HepG2 (cell line): ENCODE measurements at regions not wholly inside any gene's neighbourhood (a gene's known extent, or its start where the extent isn't known, plus 50 kb on each side); places are given as distances from the start of the nearest gene placed in this dataset.

Experiments
- FIP1L1 ChIP-seq: fragments of 200-400 bp; formaldehyde crosslinking; IDR thresholded peaks from 2 replicates; pipeline ENCODE4 v1.6.1; 2018; ENCODE audit warnings: low read depth, mild to moderate bottlenecking, low read length, moderate library complexity, borderline replicate concordance; ENCODE audit not compliant: insufficient read depth
- JARID2 ChIP-seq: sonication (generic); formaldehyde crosslinking; IDR thresholded peaks from 2 replicates; pipeline ENCODE4 v1.8.1; 2023; ENCODE audit warnings: missing genetic modification reagents, inconsistent platforms; ENCODE audit not compliant: insufficient replicate concordance
- POLR2A ChIP-seq, 2 experiments: IDR thresholded peaks; 2 replicates each; pipeline ENCODE4 v1.6.1; 2011; ENCODE audit warnings: low read depth in 2 of 2, low read length in 2 of 2, mild to moderate bottlenecking in 1 of 2, moderate library complexity in 1 of 2; ENCODE audit not compliant: insufficient read depth in 1 of 2
- SIN3A ChIP-seq: IDR thresholded peaks from 2 replicates; pipeline ENCODE4 v1.6.1; 2011; ENCODE audit warnings: low read depth, mild to moderate bottlenecking, control low read depth, low read length, borderline replicate concordance
- ZNF138 ChIP-seq: sonication (generic); formaldehyde crosslinking; IDR thresholded peaks from 2 replicates; pipeline ENCODE4 v1.5.0; 2020; ENCODE audit warnings: mild to moderate bottlenecking, low read depth, missing genetic modification reagents
- ZNF335 ChIP-seq: sonication (generic); formaldehyde crosslinking; IDR thresholded peaks from 2 replicates; pipeline ENCODE4 v1.4.0; 2020; ENCODE audit warnings: missing genetic modification reagents
- TF ChIP-seq, protein P1 (sequence below): sonication (generic); formaldehyde crosslinking; IDR thresholded peaks from 2 replicates; pipeline ENCODE4 v1.4.0; 2020; ENCODE audit warnings: mild to moderate bottlenecking, missing genetic modification reagents

DNA sequence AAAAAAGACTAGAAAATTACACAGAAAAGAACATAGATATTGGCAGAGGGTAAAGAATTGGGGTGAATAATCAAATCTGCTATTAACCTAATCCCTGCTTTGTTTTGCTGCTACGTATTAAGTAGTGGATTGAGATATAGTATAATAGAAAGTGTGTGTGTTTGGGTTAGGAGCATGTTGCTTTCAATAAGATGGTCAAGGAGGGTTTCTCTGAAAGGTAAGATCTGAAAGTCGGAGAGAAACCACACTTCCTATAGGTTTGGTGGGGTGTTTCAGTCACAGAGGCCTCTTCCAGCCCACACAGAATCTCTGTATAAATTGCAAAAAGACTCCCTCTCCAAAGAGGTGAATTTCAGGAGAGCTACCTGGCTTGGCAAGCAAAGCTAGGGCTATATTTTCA is 345.7 kb upstream of the SATB1 start:
- TF ChIP-seq ZNF138 (CRISPR knock-in tag) (no peak), FIP1L1 (no peak), ZNF335 (CRISPR knock-in tag) (no peak), SIN3A (no peak), JARID2 (no peak), POLR2A (IDR thresholded peaks at IDR 0.05; ENCODE audit: insufficient read depth in 1 of 2, low read depth in 2 of 2, low read length in 2 of 2) (no peak)
- TF ChIP-seq, protein P1, sequence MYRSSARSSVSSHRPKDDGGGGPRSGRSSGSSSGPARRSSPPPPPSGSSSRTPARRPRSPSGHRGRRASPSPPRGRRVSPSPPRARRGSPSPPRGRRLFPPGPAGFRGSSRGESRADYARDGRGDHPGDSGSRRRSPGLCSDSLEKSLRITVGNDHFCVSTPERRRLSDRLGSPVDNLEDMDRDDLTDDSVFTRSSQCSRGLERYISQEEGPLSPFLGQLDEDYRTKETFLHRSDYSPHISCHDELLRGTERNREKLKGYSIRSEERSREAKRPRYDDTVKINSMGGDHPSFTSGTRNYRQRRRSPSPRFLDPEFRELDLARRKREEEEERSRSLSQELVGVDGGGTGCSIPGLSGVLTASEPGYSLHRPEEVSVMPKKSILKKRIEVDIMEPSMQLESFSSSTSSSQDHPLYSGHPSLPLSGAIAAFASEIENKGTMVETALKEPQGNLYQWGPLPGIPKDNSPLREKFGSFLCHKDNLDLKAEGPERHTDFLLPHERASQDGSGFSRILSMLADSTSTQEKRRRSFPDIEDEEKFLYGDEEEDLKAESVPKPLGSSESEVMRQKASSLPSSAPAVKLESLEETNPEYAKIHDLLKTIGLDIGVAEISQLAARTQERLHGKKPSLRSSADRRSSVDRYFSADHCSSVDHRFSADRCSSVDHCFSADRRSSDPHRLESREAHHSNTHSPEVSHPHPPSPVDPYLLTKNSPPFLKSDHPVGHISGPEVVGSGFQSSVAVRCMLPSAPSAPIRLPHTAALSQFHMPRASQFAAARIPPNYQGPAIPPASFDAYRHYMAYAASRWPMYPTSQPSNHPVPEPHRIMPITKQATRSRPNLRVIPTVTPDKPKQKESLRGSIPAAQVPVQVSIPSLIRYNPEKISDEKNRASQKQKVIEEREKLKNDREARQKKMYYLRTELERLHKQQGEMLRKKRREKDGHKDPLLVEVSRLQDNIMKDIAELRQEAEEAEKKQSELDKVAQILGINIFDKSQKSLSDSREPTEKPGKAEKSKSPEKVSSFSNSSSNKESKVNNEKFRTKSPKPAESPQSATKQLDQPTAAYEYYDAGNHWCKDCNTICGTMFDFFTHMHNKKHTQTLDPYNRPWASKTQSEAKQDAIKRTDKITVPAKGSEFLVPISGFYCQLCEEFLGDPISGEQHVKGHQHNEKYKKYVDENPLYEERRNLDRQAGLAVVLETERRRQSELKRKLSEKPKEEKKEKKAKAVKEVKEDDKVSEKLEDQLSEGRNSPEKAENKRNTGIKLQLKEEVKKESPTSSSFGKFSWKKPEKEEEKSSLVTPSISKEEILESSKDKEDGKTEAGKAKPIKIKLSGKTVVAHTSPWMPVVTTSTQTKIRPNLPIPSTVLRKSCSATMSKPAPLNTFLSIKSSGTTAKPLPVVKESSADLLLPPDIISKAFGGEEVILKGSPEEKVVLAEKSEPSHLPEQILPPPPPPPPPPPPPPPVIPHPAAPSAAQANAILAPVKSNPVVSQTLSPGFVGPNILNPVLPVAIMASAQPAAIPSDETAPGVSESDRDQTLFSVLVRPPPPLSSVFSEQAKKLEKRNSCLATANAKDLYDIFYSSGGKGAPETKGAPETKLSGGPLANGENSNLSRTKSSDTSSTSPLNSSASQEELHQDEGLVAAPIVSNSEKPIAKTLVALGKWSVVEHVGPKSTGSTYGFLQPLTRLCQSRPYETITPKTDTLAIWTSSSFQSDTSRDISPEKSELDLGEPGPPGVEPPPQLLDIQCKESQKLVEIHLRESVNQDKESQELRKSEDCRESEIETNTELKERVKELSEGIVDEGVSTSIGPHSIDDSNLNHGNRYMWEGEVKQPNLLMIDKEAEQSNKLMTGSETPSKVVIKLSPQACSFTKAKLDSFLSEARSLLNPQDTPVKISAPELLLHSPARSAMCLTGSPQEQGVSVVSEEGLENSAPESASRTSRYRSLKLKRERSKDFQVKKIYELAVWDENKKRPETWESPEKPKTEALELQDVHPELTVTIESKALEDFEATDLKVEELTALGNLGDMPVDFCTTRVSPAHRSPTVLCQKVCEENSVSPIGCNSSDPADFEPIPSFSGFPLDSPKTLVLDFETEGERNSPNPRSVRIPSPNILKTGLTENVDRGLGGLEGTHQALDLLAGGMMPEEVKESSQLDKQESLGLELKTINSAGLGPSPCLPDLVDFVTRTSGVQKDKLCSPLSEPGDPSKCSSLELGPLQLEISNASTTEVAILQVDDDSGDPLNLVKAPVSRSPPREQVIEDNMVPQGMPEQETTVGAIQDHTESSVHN (CRISPR knock-in tag) = no peak
